ENCODE measurements at regions not wholly inside any gene's neighbourhood (a gene's known extent, or its start where the extent isn't known, plus 50 kb on each side); places are given as distances from the start of the nearest gene placed in this dataset.

GRCh38 chr4:169333265-169333664, 62.5 kb upstream of the SH3RF1 start:
- H3K4me1 Mint-ChIP-seq: peaks cover 9 to 25% of the 10 kb centered on the region in 2 experiments
- no peak for DNase-seq
- no peaks in the 10 kb centered on the region for H3K27me3 ChIP-seq (ENCODE audit: insufficient read depth, low read length)
- H3K9ac ChIP-seq (ENCODE audit: extremely low read depth, insufficient read length, low read length): no peak overlapping the region
- peak overlapping the region in 2 of 3 experiments; percentile 20 to 58; a peak in 1 of 7 replicates for H3K27ac Mint-ChIP-seq
- H3K36me3 Mint-ChIP-seq (ENCODE audit: insufficient read depth in 1 of 3, low read depth in 3 of 3): no peaks in the 10 kb centered on the region; a peak in 1 of 7 replicates
- H3K9me3 Mint-ChIP-seq: peaks cover 0 to 7% of the 10 kb centered on the region in 2 experiments; a peak in 2 of 5 replicates
- H2AK5ac ChIP-seq (ENCODE audit: insufficient read length, low read length): no peak overlapping the region
- peak overlapping the region; percentile 63 for H4K5ac ChIP-seq (ENCODE audit: insufficient read length, low read depth, low read length)
- no peaks in the 10 kb centered on the region for H3K79me1 ChIP-seq (ENCODE audit: insufficient read depth, low read depth, low read length, poor library complexity, severe bottlenecking)
- no peak overlapping the region for H3K4ac ChIP-seq (ENCODE audit: low read depth, low read length)
- H3K23ac ChIP-seq (ENCODE audit: insufficient read length, low read depth, low read length): no peak overlapping the region
- no peak overlapping the region for H3K4me2 ChIP-seq (ENCODE audit: insufficient read depth, insufficient read length, low read length)
- no peak overlapping the region for H2BK120ac ChIP-seq (ENCODE audit: low read depth, low read length, poor library complexity, severe bottlenecking)
- no peaks in the 10 kb centered on the region for H4K20me1 ChIP-seq (ENCODE audit: control insufficient read depth, insufficient read depth, insufficient read length)
- no peak overlapping the region for H3K56ac ChIP-seq (ENCODE audit: insufficient read length, low read depth, low read length)
- H3K9me3 ChIP-seq (ENCODE audit: control insufficient read depth, low read depth, low read length): no peaks in the 10 kb centered on the region
- no peak overlapping the region for H3K14ac ChIP-seq (ENCODE audit: insufficient read depth, low read length)
- H4K91ac ChIP-seq (ENCODE audit: insufficient read length, low read depth, low read length): no peak overlapping the region
- no peak for TF ChIP-seq CTCF (conservative IDR thresholded peaks at IDR 0.05)
- no peak overlapping the region for H3K18ac ChIP-seq (ENCODE audit: insufficient read length, low read depth, low read length)
- no peak overlapping the region for H2BK20ac ChIP-seq (ENCODE audit: low read depth, low read length, poor library complexity, severe bottlenecking)
- no peaks in the 10 kb centered on the region for H3K27me3 Mint-ChIP-seq (ENCODE audit: low read depth)
- H2BK15ac ChIP-seq (ENCODE audit: low read depth, low read length): no peak overlapping the region
- H4K8ac ChIP-seq (replicated peaks; ENCODE audit: insufficient read length, low read depth, low read length): peak overlapping the region; percentile 77
- H3K4me1 ChIP-seq (ENCODE audit: insufficient read depth, low read length): peaks cover 5% of the 10 kb centered on the region; the same call in 1 of the 2 replicates
- no peaks in the 10 kb centered on the region for H3K23me2 ChIP-seq (ENCODE audit: insufficient read length, low read depth, low read length, poor library complexity, severe bottlenecking)
- no peak overlapping the region for H2AFZ ChIP-seq (ENCODE audit: low read length)
- no peak overlapping the region for H2BK12ac ChIP-seq (ENCODE audit: insufficient read length, low read depth, low read length)
- WGBS (ENCODE audit: extremely low coverage, insufficient read length, low lambda C conversion rate): no CpG with 5 or more reads among the region's 4 CpGs
- H3T11ph ChIP-seq (ENCODE audit: low read length): no peak overlapping the region
- H2BK5ac ChIP-seq (ENCODE audit: insufficient read length, low read length): no peak overlapping the region
- H3K27ac ChIP-seq (ENCODE audit: insufficient read length, low read depth, low read length): no peak overlapping the region
- no peaks in the 10 kb centered on the region; the same call in 1 of the 2 replicates for H3K79me2 ChIP-seq (ENCODE audit: insufficient read depth, low read length)
- no peak overlapping the region for H3K4me3 Mint-ChIP-seq

Data from H9 (cell line).